Keratinocyte (primary cell): ENCODE measurements at regions not wholly inside any gene's neighbourhood (a gene's known extent, or its start where the extent isn't known, plus 50 kb on each side); places are given as distances from the start of the nearest gene placed in this dataset.

Source experiments
- CTCF ChIP-seq, 3 experiments: IDR thresholded peaks in 1 of 3; conservative IDR thresholded peaks in 1 of 3; optimal IDR thresholded peaks in 1 of 3; 2 replicates in 2 of 3; 3 replicates in 1 of 3; pipeline versions ENCODE3 to v1.5.1; 2011; ENCODE audit warnings: low read length in 3 of 3, mild to moderate bottlenecking in 3 of 3, moderate library complexity in 2 of 3, control low read depth in 1 of 3, inconsistent platforms in 1 of 3; ENCODE audit not compliant: insufficient read depth in 2 of 3; ENCODE audit errors: extremely low read depth in 1 of 3
- EZH2 ChIP-seq: IDR thresholded peaks from one replicate; pipeline ENCODE4 v1.6.1; 2012; ENCODE audit warnings: inconsistent platforms, mild to moderate bottlenecking, low read length, moderate library complexity

DNA sequence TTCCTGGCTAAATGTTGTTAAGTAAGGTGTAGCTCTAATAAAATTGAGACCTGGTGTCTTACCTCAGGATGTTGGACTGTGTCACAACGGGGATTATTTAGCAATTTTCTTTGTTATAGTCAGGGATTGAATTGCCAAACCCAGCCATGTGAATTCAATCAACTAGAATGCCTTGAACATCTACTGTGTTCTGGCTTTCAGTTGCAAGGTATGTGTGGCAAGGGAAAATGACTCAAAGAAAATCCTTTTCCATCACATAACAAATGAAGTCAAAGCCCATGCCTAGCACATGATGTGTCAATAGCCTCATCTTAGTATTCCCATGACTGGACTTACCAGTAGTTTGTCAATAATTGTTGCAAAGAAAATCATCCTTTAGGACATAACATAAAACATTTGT lies 519.8 kb upstream of the FLRT2 start:
- TF ChIP-seq CTCF (optimal IDR thresholded peaks at IDR 0.05 in 1 of 3, IDR thresholded peaks at IDR 0.05 in 1 of 3, conservative IDR thresholded peaks at IDR 0.05 in 1 of 3; ENCODE audit: extremely low read depth in 1 of 3, insufficient read depth in 2 of 3, low read length in 3 of 3) (no peak), EZH2 (no peak)
